ENCODE measurements at regions not wholly inside any gene's neighbourhood (a gene's known extent, or its start where the extent isn't known, plus 50 kb on each side); places are given as distances from the start of the nearest gene placed in this dataset.

- Histone ChIP-seq H3K4me3 (ENCODE audit: low read depth, low read length) (no peak overlapping the region), H3K9ac (no peak overlapping the region), H3K4me1 (no peaks in the 10 kb centered on the region), H3K27me3 (ENCODE audit: control insufficient read depth, insufficient read depth, low read length) (no peaks in the 10 kb centered on the region), H3K36me3 (ENCODE audit: control insufficient read depth, insufficient read depth, low read length) (no peaks in the 10 kb centered on the region), H3K27ac (no peak overlapping the region), H3K79me2 (no peaks in the 10 kb centered on the region), H3K4me2 (ENCODE audit: low read length) (no peak overlapping the region), H3K9me3 (ENCODE audit: control insufficient read depth, low read length) (no peaks in the 10 kb centered on the region), H2AFZ (no peak overlapping the region)
- no peak for TF ChIP-seq CTCF (IDR thresholded peaks at IDR 0.05)
These were observed 178.7 kb downstream of the RFC3 start for GRCh38 chr13:33996636-33997035.

- TF ChIP-seq CTCF (IDR thresholded peaks at IDR 0.05), result no peak
- H3K4me3 ChIP-seq (ENCODE audit: low read depth, low read length), result no peak overlapping the region
- H3K27ac ChIP-seq, result no peak overlapping the region
These were observed 179.6 kb downstream of the RFC3 start for GRCh38 chr13:33997574-33997973.

GRCh38 chr13:33999811-34000605 is 182.1 kb downstream of the RFC3 start:
- no peak overlapping the region for H3K4me2 ChIP-seq (ENCODE audit: low read length)
- H3K36me3 ChIP-seq (ENCODE audit: control insufficient read depth, insufficient read depth, low read length), result no peaks in the 10 kb centered on the region
- no peak overlapping the region for H3K4me3 ChIP-seq (ENCODE audit: low read depth, low read length)
- no peaks in the 10 kb centered on the region for H3K4me1 ChIP-seq
- no peak overlapping the region for H3K9ac ChIP-seq
- H3K27ac ChIP-seq, result no peak overlapping the region
- no peaks in the 10 kb centered on the region for H3K27me3 ChIP-seq (ENCODE audit: control insufficient read depth, insufficient read depth, low read length)
- no peak overlapping the region for H2AFZ ChIP-seq
- H3K9me3 ChIP-seq (ENCODE audit: control insufficient read depth, low read length), result no peaks in the 10 kb centered on the region
- no peaks in the 10 kb centered on the region for H3K79me2 ChIP-seq
- no peak for TF ChIP-seq CTCF (IDR thresholded peaks at IDR 0.05)

More at GRCh38 chr13:33997574-33997973, 179.6 kb downstream of the RFC3 start:
- Histone ChIP-seq H3K36me3 (ENCODE audit: control insufficient read depth, insufficient read depth, low read length) (no peaks in the 10 kb centered on the region), H2AFZ (no peak overlapping the region), H3K79me2 (no peaks in the 10 kb centered on the region), H3K4me1 (no peaks in the 10 kb centered on the region), H3K4me2 (ENCODE audit: low read length) (no peak overlapping the region), H3K9me3 (ENCODE audit: control insufficient read depth, low read length) (no peaks in the 10 kb centered on the region), H3K27me3 (ENCODE audit: control insufficient read depth, insufficient read depth, low read length) (no peaks in the 10 kb centered on the region), H3K9ac (no peak overlapping the region)

- Histone ChIP-seq H3K4me2 (ENCODE audit: low read length) (no peak overlapping the region), H3K4me1 (no peaks in the 10 kb centered on the region), H2AFZ (no peak overlapping the region), H3K79me2 (no peaks in the 10 kb centered on the region), H3K36me3 (ENCODE audit: control insufficient read depth, insufficient read depth, low read length) (no peaks in the 10 kb centered on the region), H3K27me3 (ENCODE audit: control insufficient read depth, insufficient read depth, low read length) (no peaks in the 10 kb centered on the region), H3K27ac (no peak overlapping the region), H3K9me3 (ENCODE audit: control insufficient read depth, low read length) (no peaks in the 10 kb centered on the region), H3K9ac (no peak overlapping the region), H3K4me3 (ENCODE audit: low read depth, low read length) (no peak overlapping the region)
- TF ChIP-seq CTCF (IDR thresholded peaks at IDR 0.05), result no peak
These were observed 183.0 kb downstream of the RFC3 start for GRCh38 chr13:34000955-34001354.

GRCh38 chr13:34001389-34001788 is 183.4 kb downstream of the RFC3 start:
- H3K27me3 ChIP-seq (ENCODE audit: control insufficient read depth, insufficient read depth, low read length), result no peaks in the 10 kb centered on the region
- H3K4me2 ChIP-seq (ENCODE audit: low read length), result no peak overlapping the region
- no peak overlapping the region for H3K4me3 ChIP-seq (ENCODE audit: low read depth, low read length)
- TF ChIP-seq CTCF (IDR thresholded peaks at IDR 0.05), result no peak
- no peak overlapping the region for H2AFZ ChIP-seq
- H3K9ac ChIP-seq, result no peak overlapping the region
- no peaks in the 10 kb centered on the region for H3K79me2 ChIP-seq
- H3K36me3 ChIP-seq (ENCODE audit: control insufficient read depth, insufficient read depth, low read length), result no peaks in the 10 kb centered on the region
- H3K27ac ChIP-seq, result no peak overlapping the region
- H3K9me3 ChIP-seq (ENCODE audit: control insufficient read depth, low read length), result no peaks in the 10 kb centered on the region
- no peaks in the 10 kb centered on the region for H3K4me1 ChIP-seq
